ENCODE measurements at regions not wholly inside any gene's neighbourhood (a gene's known extent, or its start where the extent isn't known, plus 50 kb on each side); places are given as distances from the start of the nearest gene placed in this dataset.

- DNase-seq: no peak
These were observed 494.9 kb downstream of the NYAP2 start for GRCh38 chr2:225894236-225894980.

- DNase-seq: no peak
These were observed 493.6 kb downstream of the NYAP2 start for GRCh38 chr2:225893151-225893550.

- DNase-seq: no peak
These were observed 492.3 kb downstream of the NYAP2 start for GRCh38 chr2:225891771-225892170.

- DNase-seq: no peak
These were observed 491.5 kb downstream of the NYAP2 start for GRCh38 chr2:225891013-225891412.

GRCh38 chr2:225889452-225889851 lies 489.9 kb downstream of the NYAP2 start:
- peak; percentile 32 for DNase-seq

- no peak for DNase-seq
These were observed 467.6 kb downstream of the NYAP2 start for GRCh38 chr2:225867071-225867470.

- no peak for DNase-seq
These were observed 466.0 kb downstream of the NYAP2 start for GRCh38 chr2:225865468-225865867.

GRCh38 chr2:225864394-225864793 lies 464.9 kb downstream of the NYAP2 start:
- no peak for DNase-seq

GRCh38 chr2:225842939-225843338 lies 443.4 kb downstream of the NYAP2 start:
- DNase-seq: no peak

GRCh38 chr2:225841314-225841713 lies 441.8 kb downstream of the NYAP2 start:
- DNase-seq: peak; percentile 68

GRCh38 chr2:225837328-225837727 lies 437.8 kb downstream of the NYAP2 start:
- DNase-seq: no peak

- DNase-seq: no peak
These were observed 425.4 kb downstream of the NYAP2 start for GRCh38 chr2:225824748-225825449.

GRCh38 chr2:225821351-225821750 lies 421.8 kb downstream of the NYAP2 start:
- DNase-seq: no peak

GRCh38 chr2:225820826-225821225 lies 421.3 kb downstream of the NYAP2 start:
- DNase-seq: no peak

- no peak for DNase-seq
These were observed 415.0 kb downstream of the NYAP2 start for GRCh38 chr2:225814554-225814953.

GRCh38 chr2:225806105-225806504 lies 406.6 kb downstream of the NYAP2 start:
- no peak for DNase-seq

- peak; percentile 21 for DNase-seq
These were observed 402.6 kb downstream of the NYAP2 start for GRCh38 chr2:225802076-225802475.

- no peak for DNase-seq
These were observed 397.9 kb downstream of the NYAP2 start for GRCh38 chr2:225797394-225797793.

GRCh38 chr2:225794652-225795400 lies 395.3 kb downstream of the NYAP2 start:
- DNase-seq: no peak

GRCh38 chr2:225793736-225794550 lies 394.4 kb downstream of the NYAP2 start:
- no peak for DNase-seq

GRCh38 chr2:225788571-225789094 lies 389.1 kb downstream of the NYAP2 start:
- no peak for DNase-seq

- no peak for DNase-seq
These were observed 388.0 kb downstream of the NYAP2 start for GRCh38 chr2:225787497-225787896.

- DNase-seq: no peak
These were observed 382.5 kb downstream of the NYAP2 start for GRCh38 chr2:225781991-225782390.
